Parathyroid adenoma (tissue), 2 donors: ENCODE measurements at regions not wholly inside any gene's neighbourhood (a gene's known extent, or its start where the extent isn't known, plus 50 kb on each side); places are given as distances from the start of the nearest gene placed in this dataset.

ENCODE experiments used
- H2AFZ ChIP-seq: fragments of 300-600 bp; sonication (generic); one replicate; pipeline ENCODE4 v1.7.0; 2017; ENCODE audit warnings: antibody characterized with exemption, mild to moderate bottlenecking
- H3K27ac ChIP-seq: fragments of 300-600 bp; sonication (generic); one replicate; pipeline ENCODE4 v1.7.0; 2017
- H3K27me3 ChIP-seq: fragments of 300-600 bp; sonication (generic); one replicate; pipeline ENCODE4 v1.7.0; 2017; ENCODE audit warnings: low read length; ENCODE audit not compliant: control insufficient read depth, insufficient read depth
- H3K36me3 ChIP-seq: fragments of 300-600 bp; sonication (generic); one replicate; pipeline ENCODE4 v1.7.0; 2017; ENCODE audit warnings: low read length; ENCODE audit not compliant: control insufficient read depth, insufficient read depth
- H3K4me1 ChIP-seq: fragments of 300-600 bp; sonication (generic); one replicate; pipeline ENCODE4 v1.7.0; 2017; ENCODE audit warnings: control low read depth
- H3K4me2 ChIP-seq: fragments of 300-600 bp; sonication (generic); one replicate; pipeline ENCODE4 v1.7.0; 2017; ENCODE audit warnings: low read length
- H3K4me3 ChIP-seq: fragments of 300-600 bp; sonication (generic); one replicate; pipeline ENCODE4 v1.7.0; 2017; ENCODE audit warnings: low read depth, low read length
- H3K79me2 ChIP-seq: fragments of 300-600 bp; sonication (generic); one replicate; pipeline ENCODE4 v1.7.0; 2017; ENCODE audit warnings: control low read depth
- H3K9ac ChIP-seq: fragments of 300-600 bp; sonication (generic); one replicate; pipeline ENCODE4 v1.7.0; 2017; ENCODE audit warnings: mild to moderate bottlenecking
- H3K9me3 ChIP-seq: fragments of 300-600 bp; sonication (generic); one replicate; pipeline ENCODE4 v1.7.0; 2017; ENCODE audit warnings: low read length; ENCODE audit not compliant: control insufficient read depth
- TF ChIP-seq, protein P1 (sequence below): fragments of 300-600 bp; sonication (generic); IDR thresholded peaks from one replicate; pipeline ENCODE4 v1.7.0; 2017; ENCODE audit warnings: antibody characterized with exemption, mild to moderate bottlenecking
- donor health status: primary hyperparathyroidism.

DNA sequence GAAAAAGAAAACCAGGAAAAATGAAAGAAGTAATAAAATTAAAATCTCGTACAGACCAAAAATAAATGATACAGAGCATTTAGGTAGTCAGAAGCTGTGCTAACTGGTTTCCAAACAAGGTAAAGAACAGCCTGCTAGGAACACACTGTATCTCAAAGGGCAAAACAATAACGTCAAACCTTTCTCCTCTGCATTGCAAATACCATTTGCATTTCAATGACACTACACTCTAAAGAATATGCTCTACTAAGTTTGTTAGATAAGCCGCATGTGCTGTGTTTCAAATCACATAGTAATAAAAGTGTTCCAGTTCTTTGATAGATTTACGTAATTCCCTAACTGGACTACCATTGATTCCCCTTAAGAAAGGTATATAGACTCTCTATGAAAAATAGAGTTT, 648.8 kb downstream of the PLA2G4A start:
- no peak overlapping the region for H3K9ac ChIP-seq

DNA sequence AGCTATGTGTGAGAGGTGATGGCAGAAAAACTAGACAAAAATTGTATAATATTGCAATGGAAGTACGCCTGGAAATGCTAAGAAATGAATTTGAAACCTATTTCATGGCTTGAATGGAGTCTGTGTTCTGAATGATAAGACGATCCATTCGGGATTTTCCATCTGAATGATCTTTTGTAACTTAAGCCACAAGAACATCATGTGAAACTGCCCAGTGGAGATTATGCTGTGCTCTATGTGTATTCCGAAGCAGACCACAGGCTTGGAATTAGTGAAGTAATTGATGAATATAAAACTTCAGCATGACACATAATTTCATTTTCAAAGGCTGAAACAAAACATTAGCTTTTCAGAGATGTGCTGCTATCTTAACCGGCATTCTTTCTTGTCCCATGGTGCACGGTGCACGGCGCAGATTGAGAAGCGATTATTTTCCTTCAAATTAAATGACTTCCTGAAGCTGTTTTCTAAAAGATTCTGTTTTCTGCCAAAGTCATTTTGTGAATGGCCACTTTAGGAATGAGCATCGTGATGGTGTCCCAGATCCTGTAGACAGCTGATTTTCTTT, 652.9 kb downstream of the PLA2G4A start:
- H3K27me3 ChIP-seq: no peaks in the 10 kb centered on the region

More for the DNA sequence above, 648.8 kb downstream of the PLA2G4A start:
- Histone ChIP-seq H3K4me1 (no peaks in the 10 kb centered on the region), H3K4me2 (no peak overlapping the region), H3K27me3 (no peaks in the 10 kb centered on the region), H3K27ac (no peak overlapping the region), H3K4me3 (no peak overlapping the region), H3K79me2 (no peaks in the 10 kb centered on the region), H2AFZ (no peak overlapping the region), H3K9me3 (no peaks in the 10 kb centered on the region), H3K36me3 (no peaks in the 10 kb centered on the region)
- TF ChIP-seq, protein P1, sequence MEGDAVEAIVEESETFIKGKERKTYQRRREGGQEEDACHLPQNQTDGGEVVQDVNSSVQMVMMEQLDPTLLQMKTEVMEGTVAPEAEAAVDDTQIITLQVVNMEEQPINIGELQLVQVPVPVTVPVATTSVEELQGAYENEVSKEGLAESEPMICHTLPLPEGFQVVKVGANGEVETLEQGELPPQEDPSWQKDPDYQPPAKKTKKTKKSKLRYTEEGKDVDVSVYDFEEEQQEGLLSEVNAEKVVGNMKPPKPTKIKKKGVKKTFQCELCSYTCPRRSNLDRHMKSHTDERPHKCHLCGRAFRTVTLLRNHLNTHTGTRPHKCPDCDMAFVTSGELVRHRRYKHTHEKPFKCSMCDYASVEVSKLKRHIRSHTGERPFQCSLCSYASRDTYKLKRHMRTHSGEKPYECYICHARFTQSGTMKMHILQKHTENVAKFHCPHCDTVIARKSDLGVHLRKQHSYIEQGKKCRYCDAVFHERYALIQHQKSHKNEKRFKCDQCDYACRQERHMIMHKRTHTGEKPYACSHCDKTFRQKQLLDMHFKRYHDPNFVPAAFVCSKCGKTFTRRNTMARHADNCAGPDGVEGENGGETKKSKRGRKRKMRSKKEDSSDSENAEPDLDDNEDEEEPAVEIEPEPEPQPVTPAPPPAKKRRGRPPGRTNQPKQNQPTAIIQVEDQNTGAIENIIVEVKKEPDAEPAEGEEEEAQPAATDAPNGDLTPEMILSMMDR: no peak

GRCh38 chr1:187490266-187490665, 661.5 kb downstream of the PLA2G4A start:
- Histone ChIP-seq H3K4me1 (no peaks in the 10 kb centered on the region), H3K4me3 (no peak overlapping the region), H3K27ac (no peak overlapping the region), H3K27me3 (no peaks in the 10 kb centered on the region), H3K4me2 (no peak overlapping the region), H3K36me3 (no peaks in the 10 kb centered on the region), H3K9ac (no peak overlapping the region), H3K9me3 (no peaks in the 10 kb centered on the region), H3K79me2 (no peaks in the 10 kb centered on the region), H2AFZ (no peak overlapping the region)
- TF ChIP-seq, protein P1: no peak

More for the DNA sequence above, 652.9 kb downstream of the PLA2G4A start:
- Histone ChIP-seq H3K79me2 (no peaks in the 10 kb centered on the region), H2AFZ (no peak overlapping the region), H3K27ac (no peak overlapping the region), H3K9me3 (no peaks in the 10 kb centered on the region), H3K9ac (no peak overlapping the region), H3K4me2 (no peak overlapping the region), H3K4me1 (no peaks in the 10 kb centered on the region), H3K4me3 (no peak overlapping the region), H3K36me3 (no peaks in the 10 kb centered on the region)
- TF ChIP-seq, protein P1: no peak

GRCh38 chr1:187491082-187491720, 662.5 kb downstream of the PLA2G4A start:
- Histone ChIP-seq H3K27me3 (no peaks in the 10 kb centered on the region), H3K4me1 (no peaks in the 10 kb centered on the region), H3K4me2 (no peak overlapping the region), H3K9ac (no peak overlapping the region), H3K4me3 (no peak overlapping the region), H3K27ac (no peak overlapping the region), H3K9me3 (no peaks in the 10 kb centered on the region), H3K36me3 (no peaks in the 10 kb centered on the region), H2AFZ (no peak overlapping the region), H3K79me2 (no peaks in the 10 kb centered on the region)
- TF ChIP-seq, protein P1: no peak

DNA sequence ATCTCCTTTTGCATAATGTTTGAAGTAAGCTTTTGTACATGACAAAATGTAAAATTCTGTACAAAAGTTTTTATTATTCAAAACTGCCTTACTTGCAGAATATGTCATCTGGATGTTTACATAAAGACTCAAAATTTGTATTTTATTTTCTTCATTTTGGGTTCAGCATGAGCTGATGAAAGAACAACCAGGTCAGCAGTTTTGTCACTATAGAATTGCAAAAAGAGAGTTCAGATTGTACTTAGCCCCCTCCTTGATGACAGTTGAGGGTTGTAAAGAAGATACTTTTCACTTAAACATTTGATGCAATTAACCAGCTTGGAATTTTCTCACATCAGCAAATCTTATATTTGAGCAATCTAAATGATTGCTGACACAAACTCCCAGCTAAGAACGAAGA, 669.3 kb downstream of the PLA2G4A start:
- Histone ChIP-seq H2AFZ (no peak overlapping the region), H3K4me3 (no peak overlapping the region), H3K79me2 (no peaks in the 10 kb centered on the region), H3K4me1 (no peaks in the 10 kb centered on the region), H3K36me3 (no peaks in the 10 kb centered on the region), H3K4me2 (no peak overlapping the region), H3K27me3 (no peaks in the 10 kb centered on the region), H3K9ac (no peak overlapping the region), H3K27ac (no peak overlapping the region), H3K9me3 (no peaks in the 10 kb centered on the region)
- TF ChIP-seq, protein P1: no peak
